SJCRH30 (cell line): ENCODE measurements at regions not wholly inside any gene's neighbourhood (a gene's known extent, or its start where the extent isn't known, plus 50 kb on each side); places are given as distances from the start of the nearest gene placed in this dataset.
A peak's percentile ranks its signal among the peaks of the same experiment; 100 is the strongest.

Experiments
- DNase-seq, 2 experiments: peaks; one replicate each; pipeline ENCODE4 v3.0.0-alpha.2; 2015 to 2020
- H3K27ac ChIP-seq: fragments of 250-450 bp; sonication (Bioruptor Pico); 2 replicates; pipeline ENCODE4 v1.5.1; 2020; ENCODE audit warnings: mild to moderate bottlenecking, moderate library complexity
- H3K27me3 ChIP-seq: fragments of 250-450 bp; sonication (Bioruptor Pico); 2 replicates; pipeline ENCODE4 v1.5.1; 2020; ENCODE audit warnings: mild to moderate bottlenecking, moderate library complexity
- H3K36me3 ChIP-seq: fragments of 250-450 bp; sonication (Bioruptor Pico); 2 replicates; pipeline ENCODE4 v1.5.1; 2020; ENCODE audit warnings: mild to moderate bottlenecking, moderate library complexity
- H3K4me1 ChIP-seq: fragments of 250-450 bp; sonication (Bioruptor Pico); 2 replicates; pipeline ENCODE4 v1.5.1; 2020; ENCODE audit warnings: mild to moderate bottlenecking, moderate library complexity
- H3K4me3 ChIP-seq: fragments of 250-450 bp; sonication (Bioruptor Pico); 2 replicates; pipeline ENCODE4 v1.5.1; 2020; ENCODE audit warnings: mild to moderate bottlenecking, moderate library complexity
- H3K9me3 ChIP-seq: fragments of 250-450 bp; sonication (Bioruptor Pico); replicated peaks from 2 replicates; pipeline ENCODE4 v1.5.1; 2020; ENCODE audit warnings: mild to moderate bottlenecking, moderate library complexity

DNA sequence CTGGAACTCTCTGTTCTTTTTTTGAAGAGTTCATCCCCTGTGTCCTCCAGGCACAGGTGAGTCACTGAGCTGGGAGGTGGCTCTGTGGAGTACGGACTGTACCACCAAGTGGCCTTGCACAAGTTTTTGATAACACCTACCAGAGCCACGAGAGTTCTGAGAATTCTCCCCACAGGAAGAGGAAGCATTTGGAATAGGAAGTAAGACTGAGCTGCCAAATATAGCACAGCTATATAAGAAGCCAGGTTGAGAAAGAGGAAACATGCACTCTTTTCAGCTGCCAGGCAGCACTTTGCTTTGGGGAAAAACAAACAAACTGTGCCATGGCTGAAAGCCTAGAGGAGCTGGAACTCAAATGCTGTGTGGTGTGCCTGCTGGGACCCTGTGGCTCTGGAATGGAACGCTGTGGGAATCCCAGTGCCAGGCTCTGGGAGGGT lies 70.8 kb upstream of the RIPOR2 start:
- no peaks in the 10 kb centered on the region for H3K36me3 ChIP-seq
- no peaks in the 10 kb centered on the region for H3K4me1 ChIP-seq
- DNase-seq = no peak
- no peak overlapping the region for H3K27ac ChIP-seq
- H3K9me3 ChIP-seq = no peaks in the 10 kb centered on the region
- H3K27me3 ChIP-seq = no peaks in the 10 kb centered on the region
- H3K4me3 ChIP-seq = no peak overlapping the region

DNA sequence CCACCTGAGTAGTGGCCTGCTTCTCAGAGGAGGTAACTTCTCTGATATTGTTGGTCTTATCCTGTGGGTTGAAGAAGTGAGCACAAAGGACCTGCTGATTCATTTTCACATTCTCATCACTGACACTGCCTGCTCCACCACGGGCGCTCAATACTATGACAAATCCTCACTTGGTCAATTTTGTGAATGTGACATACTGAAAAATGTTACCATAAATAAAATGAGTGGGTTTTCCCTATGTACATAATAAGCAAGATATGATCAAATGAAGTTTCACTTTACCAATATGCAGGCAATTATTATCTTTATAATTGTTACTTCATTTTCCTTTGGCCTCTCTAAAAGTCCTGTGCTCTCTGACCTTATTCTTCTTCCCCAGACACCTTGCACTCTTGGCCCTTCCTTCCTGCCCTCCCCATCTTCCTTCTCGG lies 71.5 kb upstream of the RIPOR2 start:
- Histone ChIP-seq H3K9me3 (no peaks in the 10 kb centered on the region), H3K27ac (no peak overlapping the region), H3K4me3 (no peak overlapping the region), H3K27me3 (no peaks in the 10 kb centered on the region), H3K36me3 (no peaks in the 10 kb centered on the region), H3K4me1 (no peaks in the 10 kb centered on the region)
- DNase-seq = no peak

DNA sequence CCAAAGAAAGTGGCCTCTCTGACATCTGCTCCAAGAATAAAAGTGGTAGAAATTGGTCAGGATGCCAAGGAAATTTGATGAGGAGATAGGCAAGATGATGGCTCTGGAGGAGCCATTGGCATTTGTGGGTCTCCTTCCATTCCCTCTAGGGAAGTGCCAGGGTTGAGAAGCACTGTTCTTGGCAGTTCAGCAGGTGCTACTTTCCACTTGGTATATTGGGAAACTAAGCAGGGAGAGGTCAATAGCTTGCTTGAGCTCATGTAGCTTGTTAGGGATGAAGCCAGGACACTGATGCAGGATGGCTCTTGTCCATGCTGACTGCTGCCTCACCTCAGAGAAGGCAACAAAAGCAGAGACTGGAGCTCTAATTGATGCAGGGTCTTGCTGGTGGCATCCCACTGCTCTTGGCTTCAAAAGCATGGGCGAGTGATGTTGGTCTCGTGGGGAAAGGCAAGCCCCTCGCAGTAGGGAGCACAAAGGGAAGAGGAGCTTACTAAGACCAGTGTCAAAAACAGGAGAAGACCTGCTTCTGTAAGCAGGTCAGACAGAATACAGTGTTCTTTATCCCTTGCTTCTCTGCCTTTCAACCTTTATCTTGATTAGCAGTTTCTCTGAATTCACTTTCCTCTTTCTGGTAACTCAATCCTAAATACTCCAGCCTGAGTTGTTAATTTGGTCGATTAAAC lies 73.1 kb upstream of the RIPOR2 start:
- Histone ChIP-seq H3K4me3 (no peak overlapping the region), H3K9me3 (no peaks in the 10 kb centered on the region), H3K4me1 (no peaks in the 10 kb centered on the region), H3K36me3 (no peaks in the 10 kb centered on the region), H3K27ac (no peak overlapping the region), H3K27me3 (no peaks in the 10 kb centered on the region)
- DNase-seq = no peak

DNA sequence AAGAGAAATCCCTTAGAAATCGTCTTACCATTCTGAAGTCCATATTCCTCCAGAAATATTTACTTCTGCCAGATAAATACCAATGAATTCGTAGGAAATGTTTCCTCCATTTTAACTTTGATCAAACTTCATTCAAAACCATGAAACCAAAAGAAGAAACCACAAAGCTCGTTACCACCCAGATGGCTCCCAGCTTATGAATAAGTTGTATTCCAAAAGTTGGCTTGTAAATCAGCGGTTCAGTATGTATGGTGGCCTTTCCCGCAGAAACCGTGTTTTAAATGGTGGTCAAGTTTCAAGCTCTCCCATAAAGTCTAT lies 73.6 kb upstream of the RIPOR2 start:
- H3K4me1 ChIP-seq = no peaks in the 10 kb centered on the region
- H3K27me3 ChIP-seq = no peaks in the 10 kb centered on the region
- H3K4me3 ChIP-seq = no peak overlapping the region
- no peaks in the 10 kb centered on the region for H3K9me3 ChIP-seq
- H3K27ac ChIP-seq = no peak overlapping the region
- no peak for DNase-seq
- H3K36me3 ChIP-seq = no peaks in the 10 kb centered on the region

DNA sequence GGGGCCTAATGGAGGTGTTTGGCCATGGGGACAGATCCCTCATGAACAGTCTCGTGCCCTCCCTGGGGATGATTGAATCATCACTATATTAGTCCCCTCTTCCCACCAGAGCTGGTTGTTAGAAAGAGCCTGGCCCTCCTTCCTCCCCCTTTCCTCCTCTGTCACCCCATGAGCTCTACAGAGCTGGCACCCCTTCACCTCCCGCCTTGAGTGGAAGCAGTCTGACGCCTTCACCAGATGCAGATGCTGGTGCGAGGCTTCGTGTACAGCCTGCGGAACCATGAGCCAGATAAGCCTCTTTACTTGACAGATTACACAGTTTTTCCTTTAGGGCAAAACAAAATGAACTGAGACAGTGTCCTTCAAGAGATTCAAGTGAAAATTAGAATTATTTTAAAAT lies 74.4 kb upstream of the RIPOR2 start:
- no peak for DNase-seq
- H3K36me3 ChIP-seq = no peaks in the 10 kb centered on the region
- H3K4me3 ChIP-seq = no peak overlapping the region
- H3K4me1 ChIP-seq = no peaks in the 10 kb centered on the region
- H3K27me3 ChIP-seq = no peaks in the 10 kb centered on the region
- H3K9me3 ChIP-seq = no peaks in the 10 kb centered on the region
- no peak overlapping the region for H3K27ac ChIP-seq

DNA sequence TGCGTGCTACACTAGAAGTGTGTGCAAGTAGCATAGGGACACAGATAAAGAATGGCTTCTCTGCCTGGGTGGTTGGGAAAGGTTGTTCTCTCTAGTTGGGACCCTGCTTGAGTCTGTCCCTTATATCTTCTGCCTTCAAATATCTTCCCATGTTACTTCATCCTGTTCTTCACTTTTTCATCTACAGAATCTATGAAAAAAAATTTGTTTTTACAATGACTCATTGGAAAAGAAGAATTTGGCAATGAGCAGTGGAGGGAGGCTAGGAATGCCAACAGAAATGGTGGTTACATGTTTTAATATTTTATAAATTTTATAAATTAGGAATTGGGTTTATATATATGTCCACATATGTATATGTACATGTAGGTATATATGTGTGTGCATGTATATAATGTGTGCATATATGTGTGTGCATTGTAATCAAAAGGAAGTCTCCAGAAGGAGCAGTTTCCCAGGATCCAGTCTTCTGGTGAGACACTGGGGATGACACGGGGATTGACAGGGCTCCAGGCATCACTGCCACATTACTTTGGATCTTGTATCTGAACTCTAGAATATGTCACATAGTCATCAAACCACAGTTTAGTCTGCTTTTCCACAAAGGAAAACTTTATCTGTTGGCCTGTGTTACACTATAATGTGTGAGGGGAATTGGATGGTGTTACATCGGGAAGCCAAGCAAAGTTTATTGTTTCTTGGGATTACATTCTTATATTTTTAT lies 75.3 kb upstream of the RIPOR2 start:
- H3K9me3 ChIP-seq = no peaks in the 10 kb centered on the region
- no peaks in the 10 kb centered on the region for H3K27me3 ChIP-seq
- H3K4me3 ChIP-seq = no peak overlapping the region
- no peaks in the 10 kb centered on the region for H3K4me1 ChIP-seq
- H3K27ac ChIP-seq = no peak overlapping the region
- H3K36me3 ChIP-seq = no peaks in the 10 kb centered on the region
- DNase-seq = no peak

DNA sequence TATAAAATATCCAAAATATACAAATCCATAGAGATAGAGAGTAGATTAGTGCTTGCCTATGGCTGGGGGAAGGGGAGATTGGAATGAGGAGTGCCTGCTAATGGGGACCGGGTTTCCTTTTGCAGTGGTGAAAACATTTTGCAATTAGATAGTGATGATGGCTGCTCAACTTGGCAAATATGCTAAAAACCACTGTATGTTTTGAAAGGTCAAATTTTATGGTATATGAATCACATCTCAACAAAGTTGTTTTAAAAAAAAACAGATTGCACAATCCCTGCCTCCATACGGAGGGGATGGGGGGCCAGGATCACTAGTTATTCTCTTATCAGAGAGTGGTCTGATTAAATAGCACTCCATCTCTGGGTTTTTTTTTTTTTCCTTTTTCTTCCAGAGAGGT lies 76.9 kb upstream of the RIPOR2 start:
- no peaks in the 10 kb centered on the region for H3K9me3 ChIP-seq
- no peak overlapping the region for H3K27ac ChIP-seq
- H3K36me3 ChIP-seq = no peaks in the 10 kb centered on the region
- DNase-seq = no peak
- H3K27me3 ChIP-seq = no peaks in the 10 kb centered on the region
- H3K4me1 ChIP-seq = no peaks in the 10 kb centered on the region
- no peak overlapping the region for H3K4me3 ChIP-seq

DNA sequence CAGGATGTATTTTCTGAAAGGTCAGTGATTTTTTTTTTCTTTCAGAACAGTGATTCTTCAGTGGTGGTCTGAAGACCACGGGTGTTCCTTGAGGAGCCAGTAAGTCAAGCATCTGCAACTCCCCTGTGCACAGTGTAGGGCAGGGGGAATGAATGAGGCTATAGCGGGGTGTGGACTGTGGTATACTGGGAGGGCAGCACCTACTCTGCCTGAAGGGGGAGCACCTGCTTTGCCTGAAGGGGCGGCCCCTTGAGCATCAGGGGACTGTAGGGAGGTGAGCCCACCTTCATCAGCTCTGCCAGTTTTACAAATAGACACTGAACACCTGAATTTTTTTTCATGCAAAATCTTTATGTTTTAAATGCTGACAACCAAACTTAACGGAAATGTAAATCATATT lies 77.5 kb upstream of the RIPOR2 start:
- Histone ChIP-seq H3K36me3 (no peaks in the 10 kb centered on the region), H3K27me3 (no peaks in the 10 kb centered on the region), H3K4me1 (no peaks in the 10 kb centered on the region), H3K9me3 (no peaks in the 10 kb centered on the region), H3K4me3 (no peak overlapping the region), H3K27ac (no peak overlapping the region)
- DNase-seq = no peak

DNA sequence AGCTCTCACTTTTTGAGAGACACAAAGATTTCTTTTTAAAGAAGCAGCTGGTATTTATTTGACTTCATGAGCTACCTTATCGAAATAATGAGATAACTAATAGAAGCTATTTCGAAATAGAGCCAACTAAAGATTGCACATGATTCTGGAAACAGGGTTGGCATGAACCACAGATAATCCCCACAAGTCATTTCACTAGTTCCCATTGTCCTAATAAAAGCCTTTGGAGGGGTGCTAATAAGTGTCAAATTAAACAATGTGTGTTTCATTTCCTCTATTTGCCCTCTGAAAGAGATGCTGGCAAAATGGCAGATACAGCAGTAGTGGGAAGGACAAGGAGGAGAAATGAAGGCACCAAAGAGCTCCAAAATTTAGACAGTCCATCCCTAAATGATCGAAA lies 78.6 kb upstream of the RIPOR2 start:
- Histone ChIP-seq H3K27me3 (no peaks in the 10 kb centered on the region), H3K36me3 (no peaks in the 10 kb centered on the region), H3K4me1 (no peaks in the 10 kb centered on the region), H3K4me3 (no peak overlapping the region), H3K9me3 (no peaks in the 10 kb centered on the region), H3K27ac (no peak overlapping the region)
- DNase-seq = no peak

DNA sequence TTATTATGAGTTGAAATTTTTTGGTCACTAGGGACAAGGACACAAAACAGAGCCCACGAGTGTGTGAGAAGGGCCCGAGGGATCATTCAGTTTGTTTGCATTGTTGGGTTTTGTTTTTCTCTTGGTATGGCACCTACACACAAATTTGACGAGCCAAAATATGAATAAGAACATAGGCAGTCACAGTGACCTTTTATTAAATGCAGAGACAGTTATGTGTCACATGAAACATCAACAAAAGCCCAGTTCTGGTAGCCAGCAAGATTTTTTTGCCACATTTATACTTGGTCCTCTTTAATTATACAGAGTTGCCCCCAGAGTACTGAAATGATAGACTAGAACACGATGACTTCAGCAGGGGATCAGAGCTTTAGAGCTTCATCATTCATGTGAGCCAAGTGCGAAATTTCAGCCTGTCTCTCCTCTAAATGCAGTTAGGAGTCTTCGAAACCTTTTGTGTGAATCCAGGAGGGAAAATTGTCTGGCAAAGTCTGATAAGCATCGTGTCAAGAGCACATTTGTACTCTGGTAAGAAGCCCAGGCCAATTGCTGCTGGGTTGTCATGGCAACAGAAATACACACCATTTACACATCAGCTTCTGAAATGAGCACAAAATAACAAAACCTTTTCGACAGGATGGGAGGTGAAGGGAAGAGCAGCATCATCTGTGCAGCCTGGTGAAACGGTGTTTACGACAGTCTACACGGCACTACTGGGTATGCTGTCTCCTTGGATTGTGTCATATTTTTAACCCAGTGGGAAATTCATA lies 79.2 kb upstream of the RIPOR2 start:
- no peak for DNase-seq
- Histone ChIP-seq H3K4me3 (no peak overlapping the region), H3K27ac (no peak overlapping the region), H3K4me1 (no peaks in the 10 kb centered on the region), H3K36me3 (no peaks in the 10 kb centered on the region), H3K9me3 (no peaks in the 10 kb centered on the region), H3K27me3 (no peaks in the 10 kb centered on the region)

DNA sequence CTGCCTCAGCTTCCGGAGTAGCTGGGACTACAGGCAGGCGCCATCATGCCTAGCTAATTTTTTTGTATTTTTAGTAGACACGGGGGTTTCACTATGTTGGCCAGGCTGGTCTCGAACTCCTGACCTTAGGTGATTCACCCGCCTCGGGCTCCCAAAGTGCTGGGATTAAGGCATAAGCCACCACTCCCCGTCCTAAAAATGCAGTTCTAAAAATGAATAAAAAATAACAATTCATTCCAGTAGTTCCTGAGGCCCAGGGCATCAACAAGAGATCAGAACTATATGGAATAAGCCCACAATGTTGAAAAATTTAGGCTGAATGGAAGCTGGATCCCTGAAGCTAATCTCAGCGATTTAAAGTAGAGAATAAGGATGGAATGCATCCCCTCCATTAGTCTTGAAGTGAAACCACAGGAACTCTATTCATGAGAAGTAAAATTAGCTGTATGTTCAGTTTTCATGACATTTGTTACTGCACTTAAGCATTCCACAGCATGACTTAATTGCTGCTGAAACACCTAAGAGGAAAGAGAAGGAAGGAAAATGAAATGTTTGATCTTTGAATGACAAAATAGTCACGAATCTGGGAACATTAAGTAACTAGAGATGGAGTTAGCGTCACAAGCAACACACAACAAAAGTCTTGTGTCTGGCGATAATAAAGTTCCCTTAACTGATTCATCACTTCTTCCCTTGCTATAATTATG lies 80.4 kb upstream of the RIPOR2 start:
- DNase-seq = no peak
- Histone ChIP-seq H3K9me3 (no peaks in the 10 kb centered on the region), H3K4me1 (no peaks in the 10 kb centered on the region), H3K4me3 (no peak overlapping the region), H3K27me3 (no peaks in the 10 kb centered on the region), H3K27ac (no peak overlapping the region), H3K36me3 (no peaks in the 10 kb centered on the region)

DNA sequence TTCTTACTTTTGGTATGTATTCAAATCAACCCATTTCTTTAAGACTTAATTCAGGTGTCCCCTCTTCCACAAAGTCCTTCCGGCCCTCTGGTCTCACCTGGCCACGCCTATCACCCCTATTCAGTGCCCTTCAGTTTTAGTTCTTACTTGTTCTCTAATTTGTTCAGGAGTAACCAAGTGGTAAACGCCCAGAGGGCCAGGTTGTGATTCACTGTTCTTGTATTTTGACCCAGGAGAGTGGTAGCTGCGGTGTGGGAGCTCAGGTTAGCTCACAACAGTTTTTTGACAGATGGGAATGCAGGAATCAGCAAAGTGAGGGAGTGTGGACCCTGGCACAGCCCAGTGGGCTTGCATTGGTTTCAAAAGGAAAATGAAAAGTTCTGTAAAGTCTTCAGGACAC lies 81.7 kb upstream of the RIPOR2 start:
- Histone ChIP-seq H3K4me1 (no peaks in the 10 kb centered on the region), H3K27me3 (no peaks in the 10 kb centered on the region), H3K36me3 (no peaks in the 10 kb centered on the region), H3K27ac (no peak overlapping the region), H3K4me3 (no peak overlapping the region), H3K9me3 (no peaks in the 10 kb centered on the region)
- no peak for DNase-seq

DNA sequence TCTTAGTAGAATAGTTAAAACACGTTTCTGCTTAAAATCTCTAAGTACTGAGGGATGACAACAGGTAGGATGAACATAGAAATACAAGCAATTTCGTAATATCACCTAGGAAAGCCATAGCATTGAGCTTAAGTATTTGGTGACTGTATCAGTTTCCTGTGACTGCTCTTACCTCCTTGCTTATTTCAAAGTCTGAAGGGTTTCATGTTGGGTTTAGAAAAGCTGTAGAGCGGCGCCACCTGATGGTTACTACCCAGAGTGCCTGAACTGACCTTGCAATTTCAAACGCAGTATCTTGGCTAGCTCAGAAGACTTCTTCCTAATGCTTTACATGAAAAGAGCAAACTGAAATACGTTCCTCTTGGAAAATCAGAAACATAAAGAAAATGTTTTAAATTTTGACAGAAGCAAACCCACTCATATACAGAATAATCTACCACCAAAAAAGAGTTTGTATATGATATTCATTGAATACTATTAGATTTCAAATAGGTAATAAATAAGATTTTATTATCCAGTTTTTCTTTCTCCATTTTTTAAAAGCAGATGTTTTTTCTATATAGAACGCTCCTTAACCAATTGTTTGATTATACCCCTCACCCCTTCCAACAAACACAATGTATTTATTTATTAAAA lies 82.3 kb upstream of the RIPOR2 start:
- Histone ChIP-seq H3K4me1 (no peaks in the 10 kb centered on the region), H3K27ac (no peak overlapping the region), H3K9me3 (no peaks in the 10 kb centered on the region), H3K36me3 (no peaks in the 10 kb centered on the region), H3K27me3 (no peaks in the 10 kb centered on the region), H3K4me3 (no peak overlapping the region)
- DNase-seq = peak; percentile 36 to 69

DNA sequence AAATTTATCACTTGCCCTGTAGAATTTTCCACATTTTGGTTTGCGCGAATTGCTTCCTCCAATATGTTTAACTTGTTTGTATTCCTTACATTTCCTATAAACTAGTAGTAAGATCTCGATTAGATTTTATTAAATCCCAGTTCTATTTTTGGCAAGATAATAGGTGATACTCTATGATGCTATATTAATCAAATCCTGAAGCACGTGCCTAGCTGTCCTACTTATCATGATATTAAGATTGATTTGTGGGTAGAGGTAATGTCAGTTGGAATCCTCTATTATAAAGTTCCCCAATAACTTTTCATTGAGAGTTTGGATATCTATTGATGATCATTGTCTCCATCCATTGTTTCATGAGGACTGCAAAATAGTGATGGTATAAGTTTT lies 82.8 kb upstream of the RIPOR2 start:
- Histone ChIP-seq H3K4me3 (no peak overlapping the region), H3K36me3 (no peaks in the 10 kb centered on the region), H3K9me3 (no peaks in the 10 kb centered on the region), H3K27me3 (no peaks in the 10 kb centered on the region), H3K4me1 (no peaks in the 10 kb centered on the region), H3K27ac (no peak overlapping the region)
- DNase-seq = no peak

DNA sequence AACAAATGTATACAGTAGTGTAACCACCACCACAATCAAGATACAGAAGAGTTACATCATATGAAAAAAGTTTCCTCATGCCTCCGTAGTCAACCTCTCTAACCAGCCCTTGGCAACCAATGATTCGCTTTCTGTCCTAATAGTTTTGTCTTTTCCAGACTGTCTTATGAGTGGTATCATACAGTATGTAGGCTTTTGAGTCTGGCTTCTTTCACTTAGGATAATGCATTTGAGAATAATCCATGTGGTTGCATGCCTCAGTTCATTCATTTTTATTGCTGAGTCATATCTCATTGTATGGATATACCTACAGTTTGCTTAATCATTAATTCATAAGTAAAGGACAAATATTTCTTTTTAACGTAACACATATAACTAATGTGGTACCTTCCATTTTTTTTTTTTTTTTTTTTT lies 86.4 kb upstream of the RIPOR2 start:
- H3K4me1 ChIP-seq = no peaks in the 10 kb centered on the region
- H3K36me3 ChIP-seq = no peaks in the 10 kb centered on the region
- no peaks in the 10 kb centered on the region for H3K27me3 ChIP-seq
- H3K4me3 ChIP-seq = no peak overlapping the region
- no peaks in the 10 kb centered on the region for H3K9me3 ChIP-seq
- no peak for DNase-seq
- no peak overlapping the region for H3K27ac ChIP-seq
